ENCODE measurements at regions not wholly inside any gene's neighbourhood (a gene's known extent, or its start where the extent isn't known, plus 50 kb on each side); places are given as distances from the start of the nearest gene placed in this dataset.
"Not testable (repeated sequence)": the region's sequence is repeated elsewhere in the genome, so short reads cannot be mapped to it uniquely, and the experiment has no call there.

- DNase-seq (ENCODE audit: low read depth) = no peak
These were observed 318.1 kb upstream of the IGF1R start for GRCh38 chr15:98330258-98330657.

GRCh38 chr15:98330692-98331435 lies 317.5 kb upstream of the IGF1R start:
- DNase-seq (ENCODE audit: low read depth) = no peak

GRCh38 chr15:98331676-98332075 lies 316.7 kb upstream of the IGF1R start:
- DNase-seq (ENCODE audit: low read depth) = no peak

GRCh38 chr15:98333251-98333650 lies 315.1 kb upstream of the IGF1R start:
- no peak for DNase-seq (ENCODE audit: low read depth)

GRCh38 chr15:98342911-98343310 lies 305.4 kb upstream of the IGF1R start:
- no peak for DNase-seq (ENCODE audit: low read depth)

GRCh38 chr15:98344591-98344990 lies 303.7 kb upstream of the IGF1R start:
- no peak for DNase-seq (ENCODE audit: low read depth)

- DNase-seq (ENCODE audit: low read depth) = no peak
These were observed 301.3 kb upstream of the IGF1R start for GRCh38 chr15:98347001-98347400.

GRCh38 chr15:98347866-98348265 lies 300.5 kb upstream of the IGF1R start:
- DNase-seq (ENCODE audit: low read depth) = no peak

- no peak for DNase-seq (ENCODE audit: low read depth)
These were observed 298.1 kb upstream of the IGF1R start for GRCh38 chr15:98350276-98350675.

- DNase-seq (ENCODE audit: low read depth) = not testable (repeated sequence)
These were observed 290.1 kb upstream of the IGF1R start for GRCh38 chr15:98358274-98358673.

- no peak for DNase-seq (ENCODE audit: low read depth)
These were observed 289.4 kb upstream of the IGF1R start for GRCh38 chr15:98358971-98359370.

- no peak for DNase-seq (ENCODE audit: low read depth)
These were observed 284.9 kb upstream of the IGF1R start for GRCh38 chr15:98363416-98363815.

GRCh38 chr15:98363955-98364354 lies 284.4 kb upstream of the IGF1R start:
- no peak for DNase-seq (ENCODE audit: low read depth)

- no peak for DNase-seq (ENCODE audit: low read depth)
These were observed 279.1 kb upstream of the IGF1R start for GRCh38 chr15:98369081-98369716.

- DNase-seq (ENCODE audit: low read depth) = no peak
These were observed 272.6 kb upstream of the IGF1R start for GRCh38 chr15:98375513-98376340.

GRCh38 chr15:98380721-98381120 lies 267.6 kb upstream of the IGF1R start:
- no peak for DNase-seq (ENCODE audit: low read depth)

- no peak for DNase-seq (ENCODE audit: low read depth)
These were observed 266.9 kb upstream of the IGF1R start for GRCh38 chr15:98381446-98381845.

GRCh38 chr15:98382139-98382538 lies 266.2 kb upstream of the IGF1R start:
- no peak for DNase-seq (ENCODE audit: low read depth)

- no peak for DNase-seq (ENCODE audit: low read depth)
These were observed 264.8 kb upstream of the IGF1R start for GRCh38 chr15:98383571-98383970.

- no peak for DNase-seq (ENCODE audit: low read depth)
These were observed 263.9 kb upstream of the IGF1R start for GRCh38 chr15:98384328-98385029.

GRCh38 chr15:98385752-98386381 lies 262.5 kb upstream of the IGF1R start:
- DNase-seq (ENCODE audit: low read depth) = no peak

GRCh38 chr15:98386561-98386960 lies 261.8 kb upstream of the IGF1R start:
- DNase-seq (ENCODE audit: low read depth) = no peak
